Testis (tissue), 2 donors: ENCODE measurements at regions not wholly inside any gene's neighbourhood (a gene's known extent, or its start where the extent isn't known, plus 50 kb on each side); places are given as distances from the start of the nearest gene placed in this dataset.

Experiments
- DNase-seq: peaks from one replicate; pipeline ENCODE4 v3.0.0-alpha.2; 2019
- H3K27ac ChIP-seq, 2 donors: fragments of 200-600 bp; sonication (generic); one replicate each; pipeline ENCODE4 v1.5.1; 2019
- H3K27me3 ChIP-seq: fragments of 200-600 bp; sonication (generic); one replicate; pipeline ENCODE4 v1.5.1; 2019
- H3K36me3 ChIP-seq: fragments of 200-600 bp; sonication (generic); one replicate; pipeline ENCODE4 v1.5.1; 2017; ENCODE audit warnings: low read depth; ENCODE audit errors: missing control alignments
- H3K4me1 ChIP-seq: fragments of 200-600 bp; sonication (generic); one replicate; pipeline ENCODE4 v1.5.1; 2019
- H3K4me3 ChIP-seq, 2 donors: fragments of 200-600 bp; sonication (generic); one replicate each; pipeline ENCODE4 v1.5.1; 2017 to 2019
- H3K9me3 ChIP-seq: fragments of 200-600 bp; sonication (generic); one replicate; pipeline ENCODE4 v1.5.1; 2017
- CTCF ChIP-seq, 3 experiments: fragments of 450-650 bp in 2 of 3; fragments of 200-600 bp in 1 of 3; sonication (generic) in 1 of 3; IDR thresholded peaks; one replicate each; pipeline ENCODE4 v1.5.1; 2016 to 2019; ENCODE audit warnings: antibody characterized with exemption in 3 of 3, mild to moderate bottlenecking in 2 of 3, moderate library complexity in 1 of 3
- POLR2A ChIP-seq: fragments of 450-650 bp; IDR thresholded peaks from one replicate; pipeline ENCODE4 v1.6.1; 2017; ENCODE audit warnings: antibody characterized with exemption, mild to moderate bottlenecking, moderate library complexity
- WGBS, 2 donors: methylation state at CpG; one replicate each; pipeline ENCODE4 v1.1.5; 2018; 5-methylcytosine and 5-hydroxymethylcytosine counted together
- intact Hi-C: fragments of 100-400 bp; cut with DNase I; formaldehyde crosslinking; loops from one replicate; pipeline ENCODE4 v1.15.1; 2023; ENCODE audit warnings: low total_unique reads

GRCh38 chr5:68405784-68406743 lies 190.5 kb downstream of the PIK3R1 start:
- H3K27ac ChIP-seq, result no peak overlapping the region
- H3K9me3 ChIP-seq, result no peaks in the 10 kb centered on the region
- intact Hi-C loops, result no loop called here
- no peak overlapping the region for H3K4me3 ChIP-seq
- H3K27me3 ChIP-seq, result no peaks in the 10 kb centered on the region
- H3K36me3 ChIP-seq, result no peaks in the 10 kb centered on the region
- no peak for DNase-seq
- no peaks in the 10 kb centered on the region for H3K4me1 ChIP-seq
- WGBS, 2 donors, result 70 to 74% methylated on average over 4 of the region's 4 CpGs
- TF ChIP-seq CTCF (IDR thresholded peaks at IDR 0.05) (no peak), POLR2A (no peak)

DNA sequence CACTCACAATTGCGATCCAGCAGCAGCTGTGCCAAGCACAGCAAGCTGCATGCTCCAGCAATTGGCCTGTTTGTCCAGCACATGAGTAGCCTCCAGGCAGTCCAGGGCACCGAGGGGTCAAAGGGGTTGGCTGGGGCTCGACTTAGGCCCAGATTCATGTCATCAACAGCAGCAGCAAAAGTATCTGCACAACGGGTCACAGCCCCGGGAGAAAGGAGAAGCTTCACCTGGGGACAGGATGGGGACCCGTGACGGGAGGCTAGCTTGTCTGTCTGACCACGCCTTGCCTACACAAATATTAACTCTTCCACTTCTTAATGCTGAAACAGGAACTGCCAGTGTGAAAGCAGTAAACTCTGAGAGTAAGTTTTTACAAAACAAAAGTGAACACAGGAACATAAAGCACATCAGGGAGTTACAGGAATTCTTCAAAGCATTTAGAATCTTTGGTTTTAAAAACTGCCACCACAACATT lies 191.2 kb downstream of the PIK3R1 start:
- H3K27ac ChIP-seq, result no peak overlapping the region
- intact Hi-C loops, result no loop called here
- WGBS, 2 donors, result 42 to 72% methylated on average over 5 to 8 of the region's 8 CpGs

GRCh38 chr5:68407311-68408239 lies 192.0 kb downstream of the PIK3R1 start:
- no peaks in the 10 kb centered on the region for H3K36me3 ChIP-seq
- no peak overlapping the region for H3K27ac ChIP-seq
- H3K4me3 ChIP-seq, result no peak overlapping the region
- WGBS, 2 donors, result 77 to 78% methylated on average over 6 of the region's 6 CpGs
- DNase-seq, result no peak
- H3K27me3 ChIP-seq, result no peaks in the 10 kb centered on the region
- TF ChIP-seq CTCF (IDR thresholded peaks at IDR 0.05) (no peak), POLR2A (no peak)
- H3K9me3 ChIP-seq, result no peaks in the 10 kb centered on the region
- intact Hi-C loops, result no loop called here
- no peaks in the 10 kb centered on the region for H3K4me1 ChIP-seq

More for the DNA sequence above, 191.2 kb downstream of the PIK3R1 start:
- no peaks in the 10 kb centered on the region for H3K27me3 ChIP-seq
- no peaks in the 10 kb centered on the region for H3K4me1 ChIP-seq
- TF ChIP-seq CTCF (IDR thresholded peaks at IDR 0.05) (no peak), POLR2A (no peak)
- no peaks in the 10 kb centered on the region for H3K36me3 ChIP-seq
- no peak for DNase-seq
- H3K9me3 ChIP-seq, result no peaks in the 10 kb centered on the region
- no peak overlapping the region for H3K4me3 ChIP-seq

- no peak overlapping the region for H3K27ac ChIP-seq
- H3K36me3 ChIP-seq, result no peaks in the 10 kb centered on the region
- DNase-seq, result no peak
- 92 to 96% methylated on average over 3 of the region's 3 CpGs for WGBS, 2 donors
- no peaks in the 10 kb centered on the region for H3K27me3 ChIP-seq
- TF ChIP-seq POLR2A (no peak), CTCF (IDR thresholded peaks at IDR 0.05) (no peak)
- no peak overlapping the region for H3K4me3 ChIP-seq
- H3K4me1 ChIP-seq, result no peaks in the 10 kb centered on the region
- H3K9me3 ChIP-seq, result no peaks in the 10 kb centered on the region
- intact Hi-C loops, result no loop called here
Observed at GRCh38 chr5:68408345-68408871, 192.9 kb downstream of the PIK3R1 start.
